GM23248 (cell line): ENCODE measurements at regions not wholly inside any gene's neighbourhood (a gene's known extent, or its start where the extent isn't known, plus 50 kb on each side); places are given as distances from the start of the nearest gene placed in this dataset.
"Not testable (repeated sequence)": the region's sequence is repeated elsewhere in the genome, so short reads cannot be mapped to it uniquely, and the experiment has no call there.

ENCODE experiments used
- DNase-seq: peaks from one replicate; pipeline ENCODE4 v3.0.0-alpha.2; 2015
- H2AFZ ChIP-seq: fragments of 200-600 bp; sonication (generic); 2 replicates; pipeline ENCODE4 v1.6.1; 2016; ENCODE audit warnings: antibody characterized with exemption
- H3F3A ChIP-seq: fragments of 200-600 bp; sonication (generic); 2 replicates; pipeline ENCODE4 v1.6.1; 2016; ENCODE audit warnings: mild to moderate bottlenecking, antibody characterized with exemption, mixed run types; ENCODE audit not compliant: insufficient read depth
- H3K27ac ChIP-seq: fragments of 200-600 bp; sonication (generic); 2 replicates; pipeline ENCODE4 v1.5.1; 2016; ENCODE audit warnings: mild to moderate bottlenecking
- H3K27me3 ChIP-seq: fragments of 200-600 bp; sonication (generic); replicated peaks from 2 replicates; pipeline ENCODE4 v1.6.1; 2016; ENCODE audit warnings: mild to moderate bottlenecking; ENCODE audit not compliant: insufficient read depth
- H3K36me3 ChIP-seq: fragments of 200-600 bp; sonication (generic); 2 replicates; pipeline ENCODE4 v1.6.1; 2016; ENCODE audit warnings: low read depth, mild to moderate bottlenecking
- H3K4me1 ChIP-seq: fragments of 200-600 bp; sonication (generic); 2 replicates; pipeline ENCODE4 v1.6.1; 2016; ENCODE audit warnings: mild to moderate bottlenecking; ENCODE audit not compliant: insufficient read depth
- H3K4me2 ChIP-seq: fragments of 200-600 bp; sonication (generic); one replicate; pipeline ENCODE4 v1.6.1; 2016; ENCODE audit warnings: mild to moderate bottlenecking; ENCODE audit not compliant: unreplicated experiment
- H3K4me3 ChIP-seq: fragments of 200-600 bp; sonication (generic); 2 replicates; pipeline ENCODE4 v1.5.1; 2016; ENCODE audit warnings: mild to moderate bottlenecking
- H3K79me2 ChIP-seq: fragments of 200-600 bp; sonication (generic); 2 replicates; pipeline ENCODE4 v1.6.1; 2016; ENCODE audit warnings: mild to moderate bottlenecking; ENCODE audit not compliant: insufficient read depth
- H3K9ac ChIP-seq: fragments of 200-600 bp; sonication (generic); 2 replicates; pipeline ENCODE4 v1.6.1; 2016; ENCODE audit warnings: mild to moderate bottlenecking
- H3K9me2 ChIP-seq: fragments of 200-600 bp; sonication (generic); 2 replicates; pipeline ENCODE4 v1.6.1; 2016; ENCODE audit warnings: mixed run types, mild to moderate bottlenecking, moderate library complexity; ENCODE audit not compliant: insufficient read depth
- H3K9me3 ChIP-seq: fragments of 200-600 bp; sonication (generic); one replicate; pipeline ENCODE4 v1.6.1; 2017; ENCODE audit warnings: low read depth
- H4K20me1 ChIP-seq: fragments of 200-600 bp; sonication (generic); 2 replicates; pipeline ENCODE4 v1.6.0; 2016; ENCODE audit not compliant: insufficient read depth
- EZH2 ChIP-seq: fragments of 200-600 bp; sonication (generic); IDR thresholded peaks from 2 replicates; pipeline ENCODE4 v1.6.1; 2018; ENCODE audit warnings: antibody characterized with exemption, mild to moderate bottlenecking; ENCODE audit not compliant: insufficient read depth, poor library complexity, severe bottlenecking
- EZH2phosphoT487 ChIP-seq: fragments of 200-600 bp; sonication (generic); IDR thresholded peaks from 2 replicates; pipeline ENCODE4 v1.6.1; 2018; ENCODE audit warnings: antibody characterized with exemption, moderate library complexity, mild to moderate bottlenecking, low read depth; ENCODE audit not compliant: insufficient read depth
- WGBS, 2 experiments: methylation state at CpG; one replicate each; pipeline ENCODE4 v1.1.6; 2015 to 2017; ENCODE audit warnings: low lambda C conversion rate in 2 of 2, low coverage in 1 of 2; ENCODE audit errors: missing lambda C conversion rate in 2 of 2; 5-methylcytosine and 5-hydroxymethylcytosine counted together
- in situ Hi-C: fragments of 300-500 bp; cut with MboI; formaldehyde crosslinking; loops from 2 replicates; pipeline ENCODE4 v1.15.0; 2020

DNA sequence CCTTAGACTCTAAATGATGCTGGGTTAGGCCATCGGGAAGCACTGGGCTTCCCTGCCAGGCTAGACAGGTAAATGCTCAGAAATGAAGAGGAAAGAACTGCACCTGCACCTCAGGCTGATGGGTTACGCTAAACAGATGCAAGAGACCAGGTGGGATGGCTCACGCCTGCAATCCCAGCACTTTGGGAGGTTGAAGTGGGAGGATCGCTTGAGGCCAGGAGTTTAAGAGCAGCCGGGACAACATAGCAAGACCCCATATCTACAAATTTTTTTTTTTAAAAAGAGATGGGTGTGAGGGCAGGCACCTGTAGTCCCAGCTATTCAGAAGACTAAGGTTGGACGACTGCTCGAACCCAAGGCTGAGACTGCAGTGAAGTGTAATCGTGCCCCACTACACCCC is 634.7 kb downstream of the UQCRFS1 start:
- H3K4me3 ChIP-seq = no peak overlapping the region
- no peak overlapping the region for H3K9ac ChIP-seq
- H3K36me3 ChIP-seq = no peaks in the 10 kb centered on the region
- H3K4me1 ChIP-seq = no peaks in the 10 kb centered on the region
- no peaks in the 10 kb centered on the region for H3K9me3 ChIP-seq
- H3K9me2 ChIP-seq = no peaks in the 10 kb centered on the region
- no peaks in the 10 kb centered on the region for H4K20me1 ChIP-seq
- no peak for DNase-seq
- no peak for TF ChIP-seq EZH2
- TF ChIP-seq EZH2phosphoT487 = no peak
- no peak overlapping the region for H3K4me2 ChIP-seq
- no peaks in the 10 kb centered on the region for H3K27me3 ChIP-seq
- in situ Hi-C loops = no loop called here
- no peaks in the 10 kb centered on the region for H3K79me2 ChIP-seq
- no peaks in the 10 kb centered on the region for H3F3A ChIP-seq
- WGBS, 2 experiments = 30 to 37% methylated on average over 8 of the region's 8 CpGs
- no peak overlapping the region for H3K27ac ChIP-seq
- no peak overlapping the region for H2AFZ ChIP-seq

DNA sequence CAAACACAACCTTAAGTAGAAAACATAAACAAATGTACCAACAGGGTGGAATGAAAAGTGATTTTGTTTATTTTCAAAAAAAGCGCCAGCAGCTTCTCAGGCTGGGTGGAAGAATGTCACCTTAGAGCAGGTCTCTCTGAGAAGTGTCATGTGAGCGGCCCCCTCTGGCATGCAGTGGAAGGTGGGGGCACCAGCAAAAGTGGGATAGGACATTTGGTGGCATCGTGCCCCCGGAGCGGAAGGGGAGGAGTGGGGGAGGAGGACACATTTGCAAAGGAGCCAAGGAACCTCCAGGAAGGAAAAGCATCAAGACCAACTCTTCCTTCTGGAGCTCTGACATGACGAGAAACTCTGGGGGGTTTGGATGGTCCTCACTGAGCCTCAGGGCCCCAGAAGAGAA is 635.3 kb downstream of the UQCRFS1 start:
- Histone ChIP-seq H3K4me2 (no peak overlapping the region), H3K36me3 (no peaks in the 10 kb centered on the region), H2AFZ (no peak overlapping the region), H3K27ac (no peak overlapping the region), H3K9me3 (no peaks in the 10 kb centered on the region), H3K27me3 (no peaks in the 10 kb centered on the region), H3K4me3 (no peak overlapping the region), H3K9me2 (no peaks in the 10 kb centered on the region), H4K20me1 (no peaks in the 10 kb centered on the region), H3K9ac (no peak overlapping the region), H3K4me1 (no peaks in the 10 kb centered on the region), H3K79me2 (no peaks in the 10 kb centered on the region), H3F3A (no peaks in the 10 kb centered on the region)
- in situ Hi-C loops = no loop called here
- 14 to 16% methylated on average over 6 of the region's 6 CpGs for WGBS, 2 experiments
- DNase-seq = no peak
- TF ChIP-seq EZH2phosphoT487 (no peak), EZH2 (no peak)

DNA sequence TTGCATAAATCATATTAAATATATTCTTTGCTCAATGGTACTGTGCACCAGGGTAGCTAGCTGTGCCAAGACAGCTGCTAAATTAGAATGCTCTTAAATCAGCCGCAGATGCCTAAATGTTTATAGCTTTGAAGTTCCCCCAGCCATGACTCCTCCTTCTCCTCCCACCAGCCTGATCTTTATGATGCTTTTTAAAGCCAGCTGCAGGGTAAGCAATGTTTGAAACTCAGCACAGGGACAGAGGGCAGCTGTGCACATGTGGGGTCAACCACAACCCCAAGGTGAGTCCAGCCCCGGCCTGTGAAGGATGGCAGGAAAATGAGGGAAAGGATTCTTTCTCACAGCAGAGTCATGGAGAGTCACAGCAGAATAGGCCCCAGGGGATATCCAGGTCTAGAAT is 635.7 kb downstream of the UQCRFS1 start:
- H3K4me1 ChIP-seq = no peaks in the 10 kb centered on the region
- H3K27me3 ChIP-seq = no peaks in the 10 kb centered on the region
- H3K79me2 ChIP-seq = no peaks in the 10 kb centered on the region
- no peaks in the 10 kb centered on the region for H3F3A ChIP-seq
- no peak for TF ChIP-seq EZH2
- no peak for TF ChIP-seq EZH2phosphoT487
- no peak overlapping the region for H3K9ac ChIP-seq
- H3K27ac ChIP-seq = no peak overlapping the region
- H3K9me2 ChIP-seq = no peaks in the 10 kb centered on the region
- H3K4me2 ChIP-seq = no peak overlapping the region
- H3K36me3 ChIP-seq = no peaks in the 10 kb centered on the region
- H4K20me1 ChIP-seq = no peaks in the 10 kb centered on the region
- no peak for DNase-seq
- H2AFZ ChIP-seq = no peak overlapping the region
- WGBS, 2 experiments = 0% methylated on average over 2 of the region's 2 CpGs
- in situ Hi-C loops = no loop called here
- H3K9me3 ChIP-seq = no peaks in the 10 kb centered on the region
- H3K4me3 ChIP-seq = no peak overlapping the region

DNA sequence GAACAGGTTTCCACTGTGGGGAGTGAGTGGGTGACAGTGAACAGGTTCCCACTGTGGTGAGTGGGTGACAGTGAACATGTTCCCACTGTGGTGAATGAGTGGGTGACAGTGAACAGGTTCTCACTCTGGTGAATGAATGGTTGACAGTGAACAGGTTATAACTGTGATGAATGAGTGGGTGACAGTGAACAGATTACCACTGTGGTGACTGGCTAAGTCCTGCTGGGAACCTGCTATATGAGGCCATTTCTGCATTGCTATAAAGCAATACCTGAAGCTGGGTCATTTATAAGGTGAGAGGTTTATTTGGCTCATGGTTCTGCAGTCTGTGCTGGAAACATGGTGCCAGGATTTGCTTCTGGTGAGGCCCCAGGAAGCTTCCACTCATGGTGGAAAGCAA is 637.1 kb downstream of the UQCRFS1 start:
- in situ Hi-C loops = no loop called here
- Histone ChIP-seq H3K9me2 (no peaks in the 10 kb centered on the region), H3K9me3 (no peaks in the 10 kb centered on the region), H4K20me1 (no peaks in the 10 kb centered on the region), H3K4me3 (no peak overlapping the region), H2AFZ (no peak overlapping the region), H3K4me2 (no peak overlapping the region), H3K4me1 (no peaks in the 10 kb centered on the region), H3K36me3 (no peaks in the 10 kb centered on the region), H3F3A (no peaks in the 10 kb centered on the region), H3K27me3 (0 out of 2 replicates have a peak, but pooled peaks cover 3% of the 10 kb centered on the region), H3K79me2 (no peaks in the 10 kb centered on the region), H3K9ac (no peak overlapping the region), H3K27ac (no peak overlapping the region)
- DNase-seq = no peak
- TF ChIP-seq EZH2 (no peak), EZH2phosphoT487 (no peak)

DNA sequence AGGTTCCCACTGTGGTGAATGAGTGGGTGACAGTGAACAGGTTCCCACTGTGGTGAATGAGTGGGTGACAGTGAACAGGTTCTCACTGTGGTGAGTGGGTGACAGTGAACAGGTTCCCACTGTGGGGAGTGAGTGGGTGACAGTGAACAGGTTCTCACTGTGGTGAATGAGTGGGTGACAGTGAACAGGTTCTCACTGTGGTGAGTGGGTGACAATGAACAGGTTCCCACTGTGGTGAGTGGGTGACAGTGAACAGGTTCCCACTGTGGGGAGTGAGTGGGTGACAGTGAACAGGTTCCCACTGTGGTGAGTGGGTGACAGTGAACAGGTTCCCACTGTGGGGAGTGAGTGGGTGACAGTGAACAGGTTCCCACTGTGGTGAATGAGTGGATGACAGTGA is 637.6 kb downstream of the UQCRFS1 start:
- DNase-seq, H3K36me3 ChIP-seq, H3K79me2 ChIP-seq, H3K4me2 ChIP-seq, H3K9ac ChIP-seq, H3F3A ChIP-seq, H4K20me1 ChIP-seq, H3K27me3 ChIP-seq, H3K4me1 ChIP-seq, H3K27ac ChIP-seq, H3K9me3 ChIP-seq, H2AFZ ChIP-seq, H3K4me3 ChIP-seq, in situ Hi-C loops, H3K9me2 ChIP-seq: not testable (repeated sequence)
